NCI-H774 (cell line): ENCODE measurements at regions not wholly inside any gene's neighbourhood (a gene's known extent, or its start where the extent isn't known, plus 50 kb on each side); places are given as distances from the start of the nearest gene placed in this dataset.

ENCODE experiments used
- DNase-seq: peaks from one replicate; lab custom pipeline; 2025; lab: John Stamatoyannopoulos, UW

GRCh38 chrX:134173541-134174272, 63.3 kb upstream of the CCDC160 start:
- DNase-seq: no peak

- DNase-seq: no peak
Measured at GRCh38 chrX:134174273-134174660, 62.7 kb upstream of the CCDC160 start.

GRCh38 chrX:134174859-134175258, 62.1 kb upstream of the CCDC160 start:
- DNase-seq: no peak

- DNase-seq: no peak
Measured at GRCh38 chrX:134177527-134177926, 59.5 kb upstream of the CCDC160 start.

DNA sequence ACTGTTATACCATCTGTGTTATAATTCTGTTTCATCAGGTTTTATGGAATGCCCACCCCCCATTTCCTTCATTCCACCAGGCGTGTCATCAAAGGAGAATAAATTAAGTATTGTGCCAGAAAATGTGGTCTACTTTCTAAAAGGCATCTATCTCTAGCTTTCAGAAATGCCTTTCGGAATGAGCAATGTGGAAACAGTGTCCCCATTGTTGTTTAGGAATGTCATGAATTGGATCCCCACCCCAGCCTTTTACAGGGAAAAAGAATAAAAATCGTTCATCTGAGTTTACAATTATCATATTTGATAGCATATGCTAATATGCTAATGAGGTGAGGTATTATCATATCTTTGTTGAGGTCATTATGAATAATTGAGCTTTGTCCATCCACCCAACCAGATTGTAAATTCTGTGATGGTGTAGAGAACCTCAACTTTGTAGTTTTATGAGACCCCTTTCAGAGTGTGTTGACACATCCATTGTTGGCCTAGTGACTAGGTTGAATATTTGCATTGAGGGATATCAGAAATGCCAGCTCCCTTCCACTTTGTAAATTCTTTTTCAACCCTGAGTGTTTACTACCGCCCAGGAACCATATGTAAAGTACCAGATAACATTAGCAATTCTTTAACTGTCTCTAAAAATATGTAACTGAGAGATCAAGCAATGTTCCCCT, 56.2 kb upstream of the CCDC160 start:
- no peak for DNase-seq

GRCh38 chrX:134181275-134181660, 55.7 kb upstream of the CCDC160 start:
- DNase-seq: no peak

DNA sequence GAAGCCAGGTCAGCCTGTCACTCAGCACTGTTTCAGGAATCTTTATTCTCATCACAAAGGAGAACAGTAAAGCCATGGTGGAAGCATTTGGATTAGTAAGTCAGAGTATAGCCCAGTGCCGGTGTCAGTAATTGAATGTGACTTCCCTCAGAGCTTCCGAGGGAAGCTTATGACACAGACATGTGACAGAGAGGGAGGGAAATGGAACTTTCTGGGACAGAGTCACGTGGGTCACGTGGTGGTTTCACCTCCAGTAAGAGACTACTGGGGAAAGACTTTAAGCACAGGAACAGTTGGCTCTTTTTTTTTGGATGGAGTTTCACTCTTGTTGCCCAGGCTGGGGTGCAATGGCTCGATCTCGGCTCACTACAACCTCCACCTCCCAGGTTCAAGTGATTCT, 53.3 kb upstream of the CCDC160 start:
- no peak for DNase-seq

- no peak for DNase-seq
Measured at GRCh38 chrX:134184936-134185335, 52.0 kb upstream of the CCDC160 start.

GRCh38 chrX:134186362-134187121, 50.4 kb upstream of the CCDC160 start:
- no peak for DNase-seq
